RCC 7860 (cell line): ENCODE measurements at regions not wholly inside any gene's neighbourhood (a gene's known extent, or its start where the extent isn't known, plus 50 kb on each side); places are given as distances from the start of the nearest gene placed in this dataset.

ENCODE experiments used
- DNase-seq: peaks from one replicate; pipeline ENCODE4 v3.0.0-alpha.2; 2015; ENCODE audit warnings: low spot score
- FAIRE-seq: peaks from 2 replicates; lab custom pipeline; 2012; peaks lifted over from hg19 to GRCh38; lab: Jason Lieb, UNC

- FAIRE-seq (no peak), DNase-seq (no peak)
These were observed 435.0 kb upstream of the C2CD4B start for GRCh38 chr15:62599791-62600777.

DNA sequence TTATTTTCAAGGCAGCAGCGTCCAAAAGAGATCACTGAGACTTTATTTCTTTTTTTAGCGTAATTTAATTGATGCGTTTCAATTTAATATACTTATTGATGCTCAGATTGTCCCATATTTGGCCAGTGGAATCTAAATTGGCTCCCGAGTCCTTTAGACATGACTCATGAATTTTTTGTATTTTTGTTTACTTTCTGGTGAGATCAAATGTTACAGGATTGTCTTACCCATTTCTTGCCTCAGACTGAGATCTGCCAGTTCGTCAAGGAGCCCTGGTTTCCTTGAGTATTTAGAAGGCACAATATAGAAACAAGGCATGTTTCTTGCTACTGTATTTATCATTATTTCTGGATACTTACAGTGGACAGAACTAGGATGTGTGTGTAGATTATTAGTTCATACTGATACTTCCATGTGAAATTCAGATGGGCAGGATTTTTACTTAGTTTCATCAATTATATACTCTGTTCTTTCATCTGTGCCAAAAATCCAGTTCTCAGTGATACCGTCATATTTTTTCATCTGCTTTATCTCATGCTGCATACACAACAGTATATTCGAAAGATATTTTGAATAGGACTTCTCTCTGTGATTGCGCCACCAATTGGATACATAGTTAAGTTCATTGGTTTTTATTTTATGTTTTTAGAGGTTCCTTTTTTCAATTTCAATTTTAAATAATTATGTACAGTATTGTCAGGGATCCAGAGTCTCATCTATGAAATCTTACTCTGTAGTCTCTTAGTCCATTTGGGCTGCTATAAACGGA lies 436.9 kb upstream of the C2CD4B start:
- FAIRE-seq = no peak

GRCh38 chr15:62603742-62604141 lies 438.7 kb upstream of the C2CD4B start:
- FAIRE-seq (no peak), DNase-seq (no peak)

More for the DNA sequence above, 436.9 kb upstream of the C2CD4B start:
- no peak for DNase-seq

- no peak for FAIRE-seq
- no peak for DNase-seq
These were observed 437.3 kb upstream of the TPM1 start for GRCh38 chr15:62605282-62605681.

- FAIRE-seq (peak; percentile 99), DNase-seq (peak; percentile 99)
These were observed 436.0 kb upstream of the TPM1 start for GRCh38 chr15:62606376-62607113.

GRCh38 chr15:62607114-62607462 lies 435.5 kb upstream of the TPM1 start:
- FAIRE-seq (no peak), DNase-seq (no peak)

GRCh38 chr15:62607643-62608042 lies 434.9 kb upstream of the TPM1 start:
- FAIRE-seq (peak; percentile 83), DNase-seq (peak; percentile 60)

DNA sequence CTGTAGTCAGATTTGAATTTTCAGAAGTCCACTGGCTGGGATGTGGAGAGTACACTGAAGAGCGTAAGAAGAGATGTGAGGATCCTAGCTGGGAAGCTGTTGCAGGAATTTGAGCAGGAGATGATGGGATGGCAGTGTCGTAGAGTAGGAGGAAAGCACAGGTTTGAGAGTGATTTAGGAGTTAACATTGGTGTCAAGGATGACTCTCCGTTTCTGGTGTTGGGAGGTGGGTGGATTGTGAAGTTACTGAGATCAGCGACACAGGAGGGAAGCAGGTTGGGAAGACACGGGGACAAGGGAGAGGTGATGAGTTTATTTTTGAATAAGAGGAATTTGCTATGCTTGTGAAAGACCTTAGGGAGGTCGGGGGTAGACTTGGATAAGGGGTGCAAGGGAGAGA lies 434.2 kb upstream of the TPM1 start:
- no peak for FAIRE-seq
- no peak for DNase-seq

DNA sequence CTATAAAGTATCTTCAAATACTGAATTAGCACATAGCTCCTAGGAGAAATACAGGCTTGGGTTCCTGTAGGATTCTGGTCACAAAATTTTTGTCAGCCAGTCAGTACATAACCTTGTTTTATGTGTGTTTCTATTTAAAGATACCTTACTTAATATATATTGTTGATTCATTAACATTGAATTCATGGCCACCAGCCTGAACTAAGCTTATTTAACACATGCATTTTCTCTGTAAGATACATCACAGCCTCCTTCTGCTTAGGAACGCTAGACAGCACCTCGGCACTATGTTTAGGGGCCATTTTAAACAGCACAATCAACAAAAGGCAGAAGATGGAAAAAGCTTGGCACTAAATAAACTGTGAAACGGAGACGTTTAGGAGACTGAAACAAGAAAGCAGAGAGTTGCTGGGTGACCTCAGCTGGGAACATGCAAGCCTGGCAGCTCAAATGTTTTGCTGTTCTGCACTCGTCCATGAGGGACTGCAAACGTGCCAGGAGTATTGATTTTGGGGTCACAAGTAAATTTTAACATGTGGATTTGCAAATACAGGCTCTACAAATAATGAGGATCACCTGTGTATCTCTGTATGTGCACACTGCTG lies 432.2 kb upstream of the TPM1 start:
- FAIRE-seq (no peak), DNase-seq (no peak)

DNA sequence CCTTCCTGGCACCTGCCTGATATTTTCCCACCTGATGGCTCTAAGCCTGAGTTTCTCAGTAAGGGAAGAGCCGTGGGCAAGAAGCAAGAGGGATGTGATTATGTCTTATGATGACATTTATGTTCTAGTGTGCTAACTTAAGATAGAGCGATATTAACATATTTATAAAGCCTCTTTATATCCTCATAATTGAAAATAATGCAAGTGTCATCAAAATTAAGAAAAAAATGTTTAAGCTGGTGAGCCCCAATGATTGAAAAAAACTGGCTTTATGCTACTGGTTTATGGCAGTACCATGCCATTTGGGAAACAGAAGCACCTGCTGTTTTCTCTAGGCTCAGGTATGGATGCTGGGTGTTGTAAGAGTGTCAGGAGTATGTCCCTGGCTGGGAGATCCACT lies 431.5 kb upstream of the TPM1 start:
- no peak for FAIRE-seq

DNA sequence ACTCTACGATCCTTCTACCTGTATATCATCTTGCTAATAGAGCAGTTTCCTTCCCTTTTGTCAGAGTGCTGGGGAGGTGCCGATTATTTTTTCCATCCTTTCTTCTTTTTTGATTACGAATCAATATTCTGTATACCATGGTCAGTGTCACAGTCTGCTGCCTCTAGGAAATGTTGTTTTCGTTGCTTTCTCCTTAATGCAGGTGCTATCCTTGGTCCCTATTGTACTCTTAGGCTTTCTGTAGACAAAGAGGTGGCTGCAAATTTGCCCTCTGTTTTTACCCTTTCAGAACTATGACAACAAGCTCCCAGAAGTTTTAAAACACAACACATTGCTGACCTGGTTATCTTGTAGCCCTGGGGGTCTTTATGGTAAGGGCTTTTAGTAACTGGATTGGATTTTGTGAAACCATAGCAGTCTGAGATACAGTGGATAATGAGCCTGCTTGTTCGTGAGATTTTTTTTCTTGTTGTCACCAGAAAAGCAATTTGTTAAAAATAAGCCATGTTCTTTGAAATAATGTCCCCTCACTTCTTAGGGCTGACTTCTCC lies 430.3 kb upstream of the TPM1 start:
- FAIRE-seq (no peak), DNase-seq (peak; percentile 10)

More for the DNA sequence above, 431.5 kb upstream of the TPM1 start:
- no peak for DNase-seq

GRCh38 chr15:62612771-62613170 lies 429.8 kb upstream of the TPM1 start:
- peak; percentile 76 for FAIRE-seq
- peak; percentile 44 for DNase-seq

DNA sequence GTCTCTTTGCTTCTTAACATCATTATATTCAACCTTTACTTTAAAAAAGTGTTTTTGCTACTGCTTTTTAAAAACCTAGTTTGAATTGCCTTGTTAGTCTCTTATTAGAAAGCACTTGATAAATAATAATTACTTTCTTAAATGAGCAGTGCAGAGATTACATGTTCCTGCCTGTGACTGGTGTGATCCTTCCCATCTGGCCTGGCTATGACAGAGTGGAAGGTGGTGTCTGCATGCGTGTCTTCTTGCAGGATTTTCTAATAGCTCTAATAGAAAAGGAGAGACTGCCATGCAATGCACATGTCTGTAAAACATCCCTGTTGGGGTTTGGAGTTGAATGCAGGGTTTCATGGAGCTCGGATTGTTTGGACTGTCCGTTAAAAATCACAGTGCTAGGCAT lies 425.8 kb upstream of the TPM1 start:
- FAIRE-seq (no peak), DNase-seq (no peak)

DNA sequence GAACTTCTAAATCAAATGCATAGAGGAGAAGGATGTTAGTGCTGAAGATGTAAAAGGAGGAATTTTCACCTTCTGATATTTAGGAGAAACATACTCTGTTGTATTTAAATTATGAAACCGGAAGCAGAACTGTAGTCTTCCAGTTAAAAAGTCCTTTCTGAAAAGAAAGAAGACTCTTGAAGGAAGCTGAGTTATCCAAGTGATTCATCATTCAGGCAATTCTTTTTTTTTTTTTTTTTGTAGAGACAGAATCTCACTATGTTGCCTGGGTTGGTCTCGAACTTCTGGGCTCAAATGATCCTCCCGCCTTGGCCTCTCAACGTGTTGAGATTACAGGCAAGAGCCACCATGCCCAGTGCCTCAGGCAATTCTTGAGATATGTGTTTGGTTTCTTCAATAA lies 424.8 kb upstream of the TPM1 start:
- FAIRE-seq (no peak), DNase-seq (no peak)

DNA sequence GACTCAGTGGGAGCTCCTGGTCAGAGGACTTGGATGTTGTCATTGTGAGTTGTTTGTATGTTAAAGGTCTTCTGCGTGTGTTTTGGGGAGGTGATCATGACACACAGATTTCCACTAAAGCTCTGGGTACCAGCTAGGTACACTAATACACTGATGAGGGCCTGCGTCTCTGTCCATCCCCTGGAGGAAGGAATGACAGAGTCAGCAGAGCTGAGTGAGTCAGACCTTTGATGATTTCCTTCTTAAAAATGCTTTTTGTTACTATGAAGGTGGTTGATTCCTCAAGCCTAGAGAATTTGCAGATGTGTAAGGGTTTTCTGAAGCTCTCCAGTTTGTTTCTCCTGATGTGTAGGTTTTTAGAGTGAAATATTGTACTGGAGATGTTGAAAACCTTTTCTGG lies 424.1 kb upstream of the TPM1 start:
- FAIRE-seq (peak; percentile 86), DNase-seq (peak; percentile 77)

GRCh38 chr15:62618846-62619504 lies 423.6 kb upstream of the TPM1 start:
- DNase-seq = no peak
- no peak for FAIRE-seq

DNA sequence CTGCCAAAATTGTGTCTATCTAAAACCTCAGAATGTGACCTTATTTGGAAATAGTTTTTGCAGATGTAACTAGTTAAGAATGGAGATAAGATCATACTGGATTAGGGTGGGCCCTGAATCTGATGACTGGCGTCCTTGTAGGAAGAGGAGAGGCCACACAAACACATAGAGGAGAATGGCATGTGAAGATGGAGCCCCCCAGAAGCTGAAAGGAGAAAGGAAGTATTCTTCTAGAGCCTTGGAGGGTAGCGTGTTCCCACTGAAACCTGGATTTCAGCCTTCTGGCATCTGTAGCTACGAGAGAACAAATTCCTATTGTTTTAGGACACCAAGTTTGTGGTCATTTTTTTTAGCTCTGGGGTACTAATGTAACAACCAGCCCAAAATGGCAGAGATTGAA lies 423.0 kb upstream of the TPM1 start:
- no peak for FAIRE-seq
- DNase-seq = no peak

- DNase-seq (no peak), FAIRE-seq (no peak)
These were observed 419.8 kb upstream of the TPM1 start for GRCh38 chr15:62622775-62623174.

DNA sequence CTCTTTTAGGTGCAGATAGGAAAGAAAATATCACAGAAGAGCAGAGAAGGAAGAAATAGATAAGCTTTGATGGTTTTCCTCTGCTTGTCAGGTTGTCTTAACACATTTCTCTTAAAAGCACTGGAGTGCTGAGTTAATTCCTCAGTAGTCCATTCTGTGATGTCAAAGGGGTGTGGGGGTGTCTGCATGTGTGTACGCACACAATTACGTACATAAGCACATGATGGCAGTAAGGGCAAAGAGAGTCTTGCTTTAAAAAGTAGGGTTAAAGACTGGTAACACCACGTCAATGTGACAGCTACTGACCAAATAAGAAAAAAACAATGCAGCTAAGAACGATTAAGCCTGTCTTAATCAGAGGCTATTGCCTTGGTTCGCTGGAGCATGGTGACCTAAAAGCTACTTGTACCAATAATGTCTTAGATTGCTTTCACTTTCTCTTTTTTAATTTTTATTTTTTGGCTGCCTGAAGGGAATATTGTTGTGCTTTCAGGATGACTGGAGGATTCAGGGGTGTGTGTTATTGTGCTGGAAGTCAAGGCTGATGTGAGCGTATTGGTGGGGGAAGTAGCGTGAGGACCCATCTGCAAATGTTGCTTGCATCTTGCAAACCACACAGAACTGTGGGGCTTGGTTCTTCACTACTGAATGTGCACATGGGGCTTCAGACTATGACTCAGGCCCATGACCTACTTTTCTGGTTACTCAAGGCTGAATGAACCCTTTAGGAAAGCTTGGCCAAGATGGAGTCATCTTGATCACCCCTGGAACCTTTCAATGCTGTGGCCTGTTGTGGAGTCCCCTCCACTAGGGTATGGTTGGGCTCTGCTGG lies 417.8 kb upstream of the TPM1 start:
- peak; percentile 66 for FAIRE-seq

More for the DNA sequence above, 417.8 kb upstream of the TPM1 start:
- DNase-seq = peak; percentile 64
